ENCODE measurements at regions not wholly inside any gene's neighbourhood (a gene's known extent, or its start where the extent isn't known, plus 50 kb on each side); places are given as distances from the start of the nearest gene placed in this dataset.

- TF ChIP-seq CTCF (conservative IDR thresholded peaks at IDR 0.05; ENCODE audit: low read depth, low read length) (no peak), POLR2A (IDR thresholded peaks at IDR 0.05; ENCODE audit: low read depth, low read length) (no peak), RFX5 (IDR thresholded peaks at IDR 0.05; ENCODE audit: low read depth, low read length) (no peak), MXI1 (IDR thresholded peaks at IDR 0.05; ENCODE audit: borderline replicate concordance, low read depth, low read length) (no peak), CEBPB (IDR thresholded peaks at IDR 0.05; ENCODE audit: low read depth, low read length) (no peak), ELK1 (IDR thresholded peaks at IDR 0.05; ENCODE audit: borderline replicate concordance, low read depth, low read length) (no peak), RCOR1 (IDR thresholded peaks at IDR 0.05; ENCODE audit: insufficient replicate concordance, low read length) (no peak), CHD1 (IDR thresholded peaks at IDR 0.05; ENCODE audit: low read depth, low read length) (no peak), USF2 (IDR thresholded peaks at IDR 0.05; ENCODE audit: low read depth, low read length) (no peak), MAZ (IDR thresholded peaks at IDR 0.05; ENCODE audit: borderline replicate concordance, low read depth, low read length) (no peak), NFE2L2 (IDR thresholded peaks at IDR 0.05; ENCODE audit: low read depth, low read length) (no peak)
Observed at GRCh38 chr18:24826605-24827004, 366.2 kb downstream of the HRH4 start.
